ENCODE measurements at regions not wholly inside any gene's neighbourhood (a gene's known extent, or its start where the extent isn't known, plus 50 kb on each side); places are given as distances from the start of the nearest gene placed in this dataset.

GRCh38 chr10:78749200-78749599 is 319.6 kb upstream of the ZMIZ1 start:
- TF ChIP-seq POLR2A (IDR thresholded peaks at IDR 0.05) (no peak), CTCF (IDR thresholded peaks at IDR 0.05) (no peak)

Data from tibial nerve (tissue), 3 donors.